ENCODE measurements at regions not wholly inside any gene's neighbourhood (a gene's known extent, or its start where the extent isn't known, plus 50 kb on each side); places are given as distances from the start of the nearest gene placed in this dataset.

DNA sequence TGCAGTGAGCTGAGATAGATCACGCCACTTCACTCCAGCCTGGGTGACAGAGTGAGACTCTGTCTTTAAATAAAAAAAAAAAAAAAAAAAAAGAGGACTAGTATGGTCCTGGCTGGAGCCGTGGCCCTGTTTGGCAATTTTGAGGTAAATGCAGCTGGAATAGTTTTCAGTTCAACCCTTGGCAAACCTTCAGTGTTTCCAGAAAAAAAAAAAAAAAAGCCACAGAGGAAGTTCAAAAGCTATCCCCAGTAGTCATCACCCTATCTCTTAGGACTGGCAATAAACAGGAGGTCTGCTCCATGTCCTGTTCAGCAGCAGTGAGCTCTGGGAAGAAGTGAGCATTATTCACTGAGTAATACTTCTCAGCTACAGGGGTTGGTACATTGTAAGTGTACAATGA, 56.8 kb upstream of the ERRFI1 start:
- TF ChIP-seq, protein P1, sequence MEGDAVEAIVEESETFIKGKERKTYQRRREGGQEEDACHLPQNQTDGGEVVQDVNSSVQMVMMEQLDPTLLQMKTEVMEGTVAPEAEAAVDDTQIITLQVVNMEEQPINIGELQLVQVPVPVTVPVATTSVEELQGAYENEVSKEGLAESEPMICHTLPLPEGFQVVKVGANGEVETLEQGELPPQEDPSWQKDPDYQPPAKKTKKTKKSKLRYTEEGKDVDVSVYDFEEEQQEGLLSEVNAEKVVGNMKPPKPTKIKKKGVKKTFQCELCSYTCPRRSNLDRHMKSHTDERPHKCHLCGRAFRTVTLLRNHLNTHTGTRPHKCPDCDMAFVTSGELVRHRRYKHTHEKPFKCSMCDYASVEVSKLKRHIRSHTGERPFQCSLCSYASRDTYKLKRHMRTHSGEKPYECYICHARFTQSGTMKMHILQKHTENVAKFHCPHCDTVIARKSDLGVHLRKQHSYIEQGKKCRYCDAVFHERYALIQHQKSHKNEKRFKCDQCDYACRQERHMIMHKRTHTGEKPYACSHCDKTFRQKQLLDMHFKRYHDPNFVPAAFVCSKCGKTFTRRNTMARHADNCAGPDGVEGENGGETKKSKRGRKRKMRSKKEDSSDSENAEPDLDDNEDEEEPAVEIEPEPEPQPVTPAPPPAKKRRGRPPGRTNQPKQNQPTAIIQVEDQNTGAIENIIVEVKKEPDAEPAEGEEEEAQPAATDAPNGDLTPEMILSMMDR (IDR thresholded peaks at IDR 0.05; ENCODE audit: unreplicated experiment): no peak
- no peak for DNase-seq (ENCODE audit: low spot score)
- no peak overlapping the region for H3K27ac Mint-ChIP-seq (ENCODE audit: unreplicated experiment)
- no peak overlapping the region for H3K4me3 Mint-ChIP-seq (ENCODE audit: unreplicated experiment)
- peaks cover 10% of the 10 kb centered on the region for H3K27me3 Mint-ChIP-seq (ENCODE audit: unreplicated experiment)
- no peaks in the 10 kb centered on the region for H3K36me3 Mint-ChIP-seq (ENCODE audit: low read depth, unreplicated experiment)
- H3K4me1 Mint-ChIP-seq (ENCODE audit: unreplicated experiment): peaks cover 24% of the 10 kb centered on the region
- no peaks in the 10 kb centered on the region for H3K9me3 Mint-ChIP-seq (ENCODE audit: unreplicated experiment)

- H3K9me3 Mint-ChIP-seq (ENCODE audit: unreplicated experiment): no peaks in the 10 kb centered on the region
- H3K4me3 Mint-ChIP-seq (ENCODE audit: unreplicated experiment): no peak overlapping the region
- no peak overlapping the region for H3K27ac Mint-ChIP-seq (ENCODE audit: unreplicated experiment)
- H3K4me1 Mint-ChIP-seq (ENCODE audit: unreplicated experiment): peaks cover 8% of the 10 kb centered on the region
- TF ChIP-seq, protein P1 (IDR thresholded peaks at IDR 0.05; ENCODE audit: unreplicated experiment): no peak
- DNase-seq (ENCODE audit: low spot score): no peak
- H3K36me3 Mint-ChIP-seq (ENCODE audit: low read depth, unreplicated experiment): no peaks in the 10 kb centered on the region
- peaks cover 10% of the 10 kb centered on the region for H3K27me3 Mint-ChIP-seq (ENCODE audit: unreplicated experiment)
These were observed 52.1 kb upstream of the ERRFI1 start for GRCh38 chr1:8078176-8078671.

DNA sequence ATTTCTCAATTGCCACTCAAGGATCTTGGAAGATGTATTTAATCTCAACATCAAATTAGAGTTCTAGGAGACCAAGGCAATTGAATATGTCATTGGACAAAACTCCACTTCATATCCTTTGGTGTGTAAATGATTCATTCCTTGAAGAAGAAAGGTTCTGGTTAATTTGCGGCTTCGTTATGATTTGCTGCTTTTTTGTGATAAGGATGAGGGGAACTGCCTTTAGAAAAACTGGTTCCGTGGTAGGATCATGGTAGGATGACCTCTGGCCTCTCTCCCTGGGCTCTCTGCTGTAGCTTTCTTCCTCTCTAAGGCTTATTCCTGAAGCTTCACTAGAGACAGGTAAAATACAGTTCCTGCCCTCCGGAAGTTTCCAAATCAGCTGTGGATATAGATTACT, 51.5 kb upstream of the ERRFI1 start:
- TF ChIP-seq, protein P1 (IDR thresholded peaks at IDR 0.05; ENCODE audit: unreplicated experiment): no peak
- Mint-ChIP-seq H3K4me3 (ENCODE audit: unreplicated experiment) (no peak overlapping the region), H3K9me3 (ENCODE audit: unreplicated experiment) (no peaks in the 10 kb centered on the region), H3K36me3 (ENCODE audit: low read depth, unreplicated experiment) (no peaks in the 10 kb centered on the region), H3K27me3 (ENCODE audit: unreplicated experiment) (peaks cover 10% of the 10 kb centered on the region), H3K4me1 (ENCODE audit: unreplicated experiment) (peaks cover 8% of the 10 kb centered on the region), H3K27ac (ENCODE audit: unreplicated experiment) (no peak overlapping the region)
- DNase-seq (ENCODE audit: low spot score): no peak

DNA sequence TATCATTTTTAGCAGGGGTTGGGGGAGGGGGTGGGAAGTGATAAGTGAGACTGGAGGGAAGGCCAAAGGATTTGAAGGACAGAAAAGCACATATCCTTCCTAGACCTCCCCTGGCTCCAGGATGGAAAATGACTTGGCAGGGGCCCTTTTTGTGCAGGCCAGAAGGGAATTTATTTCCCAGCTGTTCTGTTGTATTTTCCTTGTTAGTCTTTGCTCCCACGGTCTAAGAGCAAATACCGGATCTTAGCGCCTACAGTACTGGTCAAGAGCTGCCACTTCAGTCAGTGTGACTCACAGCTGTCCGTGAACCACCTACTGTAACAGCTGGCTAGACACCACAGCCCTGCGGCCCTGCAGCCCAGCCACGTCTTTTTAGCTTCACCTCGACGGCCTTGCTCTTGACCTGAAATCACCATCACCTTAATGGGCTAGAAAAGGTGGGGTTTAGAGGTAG, 51.0 kb upstream of the ERRFI1 start:
- no peaks in the 10 kb centered on the region for H3K9me3 Mint-ChIP-seq (ENCODE audit: unreplicated experiment)
- DNase-seq (ENCODE audit: low spot score): no peak
- H3K36me3 Mint-ChIP-seq (ENCODE audit: low read depth, unreplicated experiment): no peaks in the 10 kb centered on the region
- no peak overlapping the region for H3K4me3 Mint-ChIP-seq (ENCODE audit: unreplicated experiment)
- no peak overlapping the region for H3K27ac Mint-ChIP-seq (ENCODE audit: unreplicated experiment)
- TF ChIP-seq, protein P1 (IDR thresholded peaks at IDR 0.05; ENCODE audit: unreplicated experiment): no peak
- H3K4me1 Mint-ChIP-seq (ENCODE audit: unreplicated experiment): peaks cover 8% of the 10 kb centered on the region
- H3K27me3 Mint-ChIP-seq (ENCODE audit: unreplicated experiment): peaks cover 10% of the 10 kb centered on the region

- TF ChIP-seq, protein P1 (IDR thresholded peaks at IDR 0.05; ENCODE audit: unreplicated experiment): no peak
- Mint-ChIP-seq H3K36me3 (ENCODE audit: low read depth, unreplicated experiment) (no peaks in the 10 kb centered on the region), H3K27ac (ENCODE audit: unreplicated experiment) (no peak overlapping the region), H3K4me1 (ENCODE audit: unreplicated experiment) (peaks cover 8% of the 10 kb centered on the region), H3K9me3 (ENCODE audit: unreplicated experiment) (no peaks in the 10 kb centered on the region), H3K27me3 (ENCODE audit: unreplicated experiment) (peaks cover 10% of the 10 kb centered on the region), H3K4me3 (ENCODE audit: unreplicated experiment) (no peak overlapping the region)
- no peak for DNase-seq (ENCODE audit: low spot score)
These were observed 50.1 kb upstream of the ERRFI1 start for GRCh38 chr1:8076176-8076575.

All from endothelial cell (in vitro differentiated cells).